Mesendoderm (in vitro differentiated cells): ENCODE measurements at regions not wholly inside any gene's neighbourhood (a gene's known extent, or its start where the extent isn't known, plus 50 kb on each side); places are given as distances from the start of the nearest gene placed in this dataset.

ENCODE experiments used
- DNase-seq: peaks from one replicate; pipeline ENCODE4 v3.0.0; 2013
- H2AK5ac ChIP-seq: 2 replicates; pipeline ENCODE4 v1.6.1; 2013; ENCODE audit warnings: low read length, inconsistent platforms
- H2BK120ac ChIP-seq: 2 replicates; pipeline ENCODE4 v1.6.1; 2013; ENCODE audit warnings: low read depth, mild to moderate bottlenecking, low read length, moderate library complexity, mixed read lengths
- H2BK15ac ChIP-seq: replicated peaks from 2 replicates; pipeline ENCODE4 v1.6.1; 2013; ENCODE audit warnings: low read depth, mild to moderate bottlenecking, moderate library complexity
- H2BK5ac ChIP-seq: 2 replicates; pipeline ENCODE4 v1.6.1; 2013; ENCODE audit warnings: low read length, inconsistent platforms
- H3K18ac ChIP-seq: 2 replicates; pipeline ENCODE4 v1.6.1; 2013; ENCODE audit warnings: mild to moderate bottlenecking, low read length, mixed read lengths
- H3K23ac ChIP-seq: one replicate; pipeline ENCODE4 v1.6.1; 2013; ENCODE audit warnings: low read length
- H3K27ac ChIP-seq: 2 replicates; pipeline ENCODE4 v1.5.1; 2013; ENCODE audit warnings: low read depth, mild to moderate bottlenecking, inconsistent platforms, low read length, moderate library complexity
- H3K27me3 ChIP-seq: 2 replicates; pipeline ENCODE4 v1.6.1; 2013; ENCODE audit warnings: low read length, control low read depth, mild to moderate bottlenecking, inconsistent platforms; ENCODE audit not compliant: insufficient read depth, poor library complexity
- H3K36me3 ChIP-seq: 2 replicates; pipeline ENCODE4 v1.6.1; 2013; ENCODE audit warnings: low read length, inconsistent platforms; ENCODE audit not compliant: control insufficient read depth, insufficient read depth
- H3K4ac ChIP-seq: one replicate; pipeline ENCODE4 v1.6.1; 2013; ENCODE audit warnings: low read depth, mild to moderate bottlenecking, low read length, moderate library complexity
- H3K4me1 ChIP-seq: 2 replicates; pipeline ENCODE4 v1.6.1; 2013; ENCODE audit warnings: low read depth, low read length, inconsistent platforms; ENCODE audit not compliant: control insufficient read depth
- H3K4me2 ChIP-seq: 2 replicates; pipeline ENCODE4 v1.6.1; 2013; ENCODE audit warnings: low read length
- H3K4me3 ChIP-seq: 2 replicates; pipeline ENCODE4 v1.5.1; 2013; ENCODE audit warnings: mild to moderate bottlenecking, low read length
- H3K56ac ChIP-seq: one replicate; pipeline ENCODE4 v1.6.1; 2013; ENCODE audit warnings: low read length
- H3K79me1 ChIP-seq: 2 replicates; pipeline ENCODE4 v1.6.1; 2013; ENCODE audit warnings: low read length, inconsistent platforms
- H3K79me2 ChIP-seq: 2 replicates; pipeline ENCODE4 v1.6.1; 2013; ENCODE audit warnings: mild to moderate bottlenecking, low read length; ENCODE audit not compliant: control insufficient read depth, insufficient read depth
- H3K9ac ChIP-seq: 2 replicates; pipeline ENCODE4 v1.6.1; 2013; ENCODE audit warnings: low read length, inconsistent platforms
- H4K5ac ChIP-seq: one replicate; pipeline ENCODE4 v1.6.1; 2013; ENCODE audit warnings: low read length
- H4K8ac ChIP-seq: one replicate; pipeline ENCODE4 v1.6.1; 2013; ENCODE audit warnings: low read depth, mild to moderate bottlenecking, control low read depth, low read length, moderate library complexity
- WGBS: extraction: QIAGEN DNeasy Blood & Tissue Kit; methylation state at CpG from one replicate; pipeline ENCODE4 v1.1.7; 2013; ENCODE audit warnings: low lambda C conversion rate, missing lambda C conversion rate; ENCODE audit not compliant: insufficient coverage; ENCODE audit errors: extremely low coverage; 5-methylcytosine and 5-hydroxymethylcytosine counted together

- H3K4me1 ChIP-seq = no peaks in the 10 kb centered on the region
- H2BK5ac ChIP-seq = no peak overlapping the region
- no peak overlapping the region for H2AK5ac ChIP-seq
- no peak overlapping the region for H3K4me3 ChIP-seq
- no peak overlapping the region for H3K4me2 ChIP-seq
- H3K18ac ChIP-seq = no peak overlapping the region
- no peak for DNase-seq
- no peak overlapping the region for H2BK120ac ChIP-seq
- H4K5ac ChIP-seq = no peak overlapping the region
- H3K56ac ChIP-seq = no peak overlapping the region
- no peak overlapping the region for H3K23ac ChIP-seq
- H4K8ac ChIP-seq = no peak overlapping the region
- no peak overlapping the region for H3K27ac ChIP-seq
- no CpG with 5 or more reads among the region's 6 CpGs for WGBS
- no peaks in the 10 kb centered on the region for H3K36me3 ChIP-seq
- no peak overlapping the region for H2BK15ac ChIP-seq
- no peaks in the 10 kb centered on the region for H3K79me1 ChIP-seq
- no peak overlapping the region for H3K9ac ChIP-seq
- H3K27me3 ChIP-seq = no peaks in the 10 kb centered on the region
- H3K79me2 ChIP-seq = no peaks in the 10 kb centered on the region
- no peak overlapping the region for H3K4ac ChIP-seq
Measured at GRCh38 chr5:13595978-13596377, 348.5 kb downstream of the DNAH5 start.

- H4K5ac ChIP-seq = no peak overlapping the region
- no peak overlapping the region for H3K4ac ChIP-seq
- H3K27me3 ChIP-seq = no peaks in the 10 kb centered on the region
- no peak overlapping the region for H2AK5ac ChIP-seq
- no peak overlapping the region for H3K18ac ChIP-seq
- H2BK120ac ChIP-seq = no peak overlapping the region
- DNase-seq = no peak
- no peak overlapping the region for H3K56ac ChIP-seq
- no peak overlapping the region for H2BK15ac ChIP-seq
- no CpG with 5 or more reads among the region's 1 CpG for whole genome bisulfite sequencing
- no peak overlapping the region for H3K4me3 ChIP-seq
- H3K36me3 ChIP-seq = no peaks in the 10 kb centered on the region
- no peaks in the 10 kb centered on the region for H3K4me1 ChIP-seq
- no peak overlapping the region for H2BK5ac ChIP-seq
- H3K23ac ChIP-seq = no peak overlapping the region
- H3K27ac ChIP-seq = no peak overlapping the region
- no peak overlapping the region for H3K9ac ChIP-seq
- no peaks in the 10 kb centered on the region for H3K79me2 ChIP-seq
- H4K8ac ChIP-seq = no peak overlapping the region
- no peak overlapping the region for H3K4me2 ChIP-seq
- H3K79me1 ChIP-seq = no peaks in the 10 kb centered on the region
Measured at GRCh38 chr5:13591621-13592020, 352.9 kb downstream of the DNAH5 start.

- no peaks in the 10 kb centered on the region for H3K79me2 ChIP-seq
- no peak overlapping the region for H2AK5ac ChIP-seq
- no peak overlapping the region for H3K18ac ChIP-seq
- H3K79me1 ChIP-seq = no peaks in the 10 kb centered on the region
- no peak overlapping the region for H2BK5ac ChIP-seq
- no peaks in the 10 kb centered on the region for H3K4me1 ChIP-seq
- H3K4me2 ChIP-seq = no peak overlapping the region
- H3K9ac ChIP-seq = no peak overlapping the region
- no CpG with 5 or more reads among the region's 2 CpGs for WGBS
- H3K4me3 ChIP-seq = no peak overlapping the region
- no peak overlapping the region for H2BK120ac ChIP-seq
- no peaks in the 10 kb centered on the region for H3K36me3 ChIP-seq
- no peak overlapping the region for H2BK15ac ChIP-seq
- no peak overlapping the region for H4K5ac ChIP-seq
- H3K56ac ChIP-seq = no peak overlapping the region
- no peak overlapping the region for H3K23ac ChIP-seq
- H4K8ac ChIP-seq = no peak overlapping the region
- H3K27ac ChIP-seq = no peak overlapping the region
- DNase-seq = no peak
- H3K4ac ChIP-seq = no peak overlapping the region
- H3K27me3 ChIP-seq = no peaks in the 10 kb centered on the region
Measured at GRCh38 chr5:13585324-13585723, 359.2 kb downstream of the DNAH5 start.

DNA sequence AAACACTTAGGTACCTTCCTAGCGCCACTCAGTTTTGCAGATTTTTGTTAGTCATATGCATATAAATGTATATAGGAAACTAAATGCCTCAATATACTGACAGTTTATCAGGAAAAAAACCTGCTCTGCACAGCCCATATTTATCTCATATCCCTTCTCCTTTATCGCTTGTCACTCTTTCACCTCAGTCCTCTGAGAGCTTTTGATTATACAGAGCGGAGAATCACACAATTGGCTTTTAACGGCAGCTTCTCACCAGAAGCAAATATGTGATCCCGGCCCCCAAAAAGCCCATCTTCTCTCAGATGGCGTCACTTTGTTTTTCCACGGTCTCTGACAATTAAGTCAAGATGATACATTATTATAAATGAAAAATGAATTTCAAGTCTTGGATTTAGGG lies 362.6 kb downstream of the DNAH5 start:
- Histone ChIP-seq H2BK5ac (no peak overlapping the region), H3K23ac (no peak overlapping the region), H2AK5ac (no peak overlapping the region), H4K5ac (no peak overlapping the region), H3K79me2 (no peaks in the 10 kb centered on the region), H3K4me2 (no peak overlapping the region), H3K4ac (no peak overlapping the region), H3K27ac (no peak overlapping the region), H3K79me1 (no peaks in the 10 kb centered on the region), H4K8ac (no peak overlapping the region), H3K27me3 (no peaks in the 10 kb centered on the region), H3K56ac (no peak overlapping the region), H3K9ac (no peak overlapping the region), H2BK120ac (no peak overlapping the region), H3K36me3 (no peaks in the 10 kb centered on the region), H3K4me3 (no peak overlapping the region), H3K4me1 (no peaks in the 10 kb centered on the region), H3K18ac (no peak overlapping the region), H2BK15ac (no peak overlapping the region)
- DNase-seq = no peak
- no CpG with 5 or more reads among the region's 7 CpGs for WGBS

DNA sequence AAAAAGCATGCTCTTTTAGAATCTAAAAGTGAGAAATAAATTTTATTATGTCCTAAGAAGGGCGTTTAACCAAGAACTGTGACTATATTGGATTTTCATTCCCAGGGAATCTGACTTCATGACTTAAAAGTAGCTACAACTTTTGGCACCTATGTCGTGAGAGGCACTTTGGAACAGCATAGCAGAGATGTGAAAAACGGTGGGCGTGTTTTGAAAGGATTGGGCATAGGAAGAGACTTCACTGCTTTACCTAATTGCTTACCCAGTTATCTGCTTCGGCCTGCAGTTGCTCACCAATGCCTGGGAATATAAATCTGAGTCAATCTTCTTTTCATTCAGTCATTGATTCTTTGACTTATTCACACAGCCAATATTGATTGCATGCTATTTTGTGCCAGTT lies 363.4 kb downstream of the DNAH5 start:
- H2BK15ac ChIP-seq = no peak overlapping the region
- H4K5ac ChIP-seq = no peak overlapping the region
- H3K9ac ChIP-seq = no peak overlapping the region
- no peak overlapping the region for H3K4me3 ChIP-seq
- H2AK5ac ChIP-seq = no peak overlapping the region
- no peak overlapping the region for H2BK5ac ChIP-seq
- H3K4me1 ChIP-seq = no peaks in the 10 kb centered on the region
- no peaks in the 10 kb centered on the region for H3K27me3 ChIP-seq
- H2BK120ac ChIP-seq = no peak overlapping the region
- no CpG with 5 or more reads among the region's 5 CpGs for WGBS
- H3K79me2 ChIP-seq = no peaks in the 10 kb centered on the region
- no peak for DNase-seq
- H3K79me1 ChIP-seq = no peaks in the 10 kb centered on the region
- H3K4ac ChIP-seq = no peak overlapping the region
- H3K4me2 ChIP-seq = no peak overlapping the region
- no peak overlapping the region for H4K8ac ChIP-seq
- no peak overlapping the region for H3K56ac ChIP-seq
- no peak overlapping the region for H3K27ac ChIP-seq
- no peak overlapping the region for H3K23ac ChIP-seq
- H3K18ac ChIP-seq = no peak overlapping the region
- H3K36me3 ChIP-seq = no peaks in the 10 kb centered on the region

GRCh38 chr5:13580058-13580457 lies 364.4 kb downstream of the DNAH5 start:
- WGBS = no CpG with 5 or more reads among the region's 5 CpGs
- no peaks in the 10 kb centered on the region for H3K36me3 ChIP-seq
- H3K27ac ChIP-seq = no peak overlapping the region
- no peak overlapping the region for H3K18ac ChIP-seq
- H3K9ac ChIP-seq = no peak overlapping the region
- no peak overlapping the region for H3K4me3 ChIP-seq
- H3K27me3 ChIP-seq = no peaks in the 10 kb centered on the region
- H3K4me1 ChIP-seq = no peaks in the 10 kb centered on the region
- no peak overlapping the region for H3K4me2 ChIP-seq
- no peak overlapping the region for H2AK5ac ChIP-seq
- no peak overlapping the region for H2BK120ac ChIP-seq
- no peak for DNase-seq
- no peak overlapping the region for H3K4ac ChIP-seq
- H3K56ac ChIP-seq = no peak overlapping the region
- H4K8ac ChIP-seq = no peak overlapping the region
- no peak overlapping the region for H4K5ac ChIP-seq
- H2BK5ac ChIP-seq = no peak overlapping the region
- H2BK15ac ChIP-seq = no peak overlapping the region
- no peak overlapping the region for H3K23ac ChIP-seq
- H3K79me2 ChIP-seq = no peaks in the 10 kb centered on the region
- no peaks in the 10 kb centered on the region for H3K79me1 ChIP-seq
